NCI-H2227 treated with DMSO at 0.1 percent for 48 hours (cell line): ENCODE measurements at regions not wholly inside any gene's neighbourhood (a gene's known extent, or its start where the extent isn't known, plus 50 kb on each side); places are given as distances from the start of the nearest gene placed in this dataset.
A peak's percentile ranks its signal among the peaks of the same experiment; 100 is the strongest.

Experiments used
- DNase-seq: peaks from one replicate; lab custom pipeline; 2025; lab: John Stamatoyannopoulos, UW

DNA sequence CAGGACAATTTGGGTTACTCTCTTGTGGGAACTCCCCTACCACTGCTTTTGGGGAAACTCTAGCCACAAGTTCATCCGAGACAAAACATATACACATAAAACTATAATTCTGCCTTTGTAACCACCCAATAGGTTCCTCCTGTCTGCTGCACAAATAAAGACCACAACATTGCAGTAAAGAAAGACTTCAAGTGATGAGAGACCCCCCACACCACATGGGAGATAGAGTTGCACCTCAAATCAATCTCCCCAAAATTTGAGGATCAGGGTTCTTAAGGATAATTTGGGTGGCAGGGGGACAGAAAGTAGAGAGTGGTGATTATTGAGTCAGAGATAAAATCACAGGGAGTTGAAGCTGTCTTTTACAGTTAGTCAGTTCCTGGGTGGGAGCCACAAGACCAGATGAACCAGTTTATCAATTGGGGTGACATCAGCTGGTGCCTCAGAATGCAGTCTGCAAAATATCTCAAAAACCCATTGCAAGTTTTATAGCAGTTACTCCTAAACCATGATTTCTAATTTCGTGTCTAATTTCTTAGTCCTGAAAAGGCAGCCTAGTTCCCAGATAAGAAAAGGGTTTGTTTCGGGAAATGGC lies 1348.5 kb downstream of the PCDH9 start:
- no peak for DNase-seq

DNA sequence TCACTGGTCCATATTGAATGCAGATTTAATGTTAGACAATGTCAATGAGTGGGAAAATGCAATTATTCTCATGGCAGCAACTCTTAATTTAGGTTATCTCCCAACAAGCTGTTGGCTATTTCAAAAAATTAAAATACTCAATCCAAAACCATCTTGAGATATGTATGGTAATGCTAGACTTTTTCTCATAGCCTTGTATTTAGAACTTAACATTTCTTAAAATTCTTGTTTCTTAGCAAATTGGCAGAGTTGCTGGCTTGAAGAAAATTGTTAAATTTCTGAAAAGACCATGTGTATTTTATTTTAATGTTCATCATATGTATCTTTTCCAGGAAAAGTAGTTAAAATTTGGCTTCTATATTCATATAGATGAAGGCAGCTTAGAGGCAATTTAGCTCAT lies 1355.1 kb downstream of the PCDH9 start:
- DNase-seq: no peak

DNA sequence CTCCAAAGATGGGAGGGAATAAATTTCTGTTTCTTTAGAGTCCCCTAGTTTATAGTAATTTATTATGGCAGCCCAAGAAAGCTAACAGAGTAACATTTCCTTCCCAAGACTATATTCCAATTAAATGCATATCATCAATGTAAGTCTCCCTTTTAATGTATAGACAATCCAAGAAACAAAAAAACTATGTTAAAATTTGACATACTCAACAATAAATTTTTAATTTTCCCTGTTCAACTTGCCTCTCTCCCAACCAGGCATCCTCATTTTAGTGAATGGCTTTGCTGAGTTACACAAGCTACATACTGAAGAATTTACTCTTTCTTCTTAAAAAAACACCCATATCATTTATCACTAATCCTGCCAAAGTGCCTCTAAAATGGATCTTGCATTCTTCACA lies 1357.7 kb downstream of the PCDH9 start:
- DNase-seq: no peak

DNA sequence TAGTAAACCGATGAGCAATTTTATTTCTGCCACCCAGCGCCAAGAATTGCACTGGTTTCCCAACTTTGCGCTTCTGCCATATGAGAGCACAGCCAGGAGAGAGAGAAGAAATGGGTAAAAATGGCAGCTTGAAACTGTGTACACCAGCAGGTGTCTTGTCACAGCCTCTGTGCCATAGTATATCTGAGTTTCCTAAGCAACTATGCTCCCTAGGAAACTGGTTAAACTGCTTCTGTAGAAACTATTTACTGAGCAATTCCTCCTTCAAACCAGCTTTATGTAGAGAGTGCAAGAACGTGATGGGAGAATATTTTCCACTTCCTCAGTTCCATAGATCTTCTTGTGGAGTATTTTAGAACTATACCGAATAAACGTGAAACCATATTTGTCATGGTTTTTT lies 1361.3 kb downstream of the PCDH9 start:
- DNase-seq: no peak

DNA sequence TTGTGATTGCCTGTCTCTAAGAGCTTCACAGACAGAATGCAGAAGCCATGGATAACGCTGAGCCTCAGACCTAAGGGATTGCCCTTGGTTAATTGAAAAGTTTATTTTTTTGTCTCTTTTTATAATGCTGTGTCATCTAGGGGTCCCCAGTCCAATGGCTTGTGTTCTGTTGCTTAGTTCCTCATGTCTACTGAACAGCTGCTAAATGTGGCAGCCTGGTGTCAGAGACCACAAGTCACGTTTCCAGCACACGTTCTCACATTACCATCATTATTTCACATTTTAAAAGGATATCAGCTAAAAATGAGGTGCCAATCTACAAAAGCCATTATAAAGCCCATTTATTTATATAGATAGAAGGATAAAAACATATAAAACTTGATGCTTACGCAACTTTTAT lies 1362.0 kb downstream of the PCDH9 start:
- DNase-seq: no peak

DNA sequence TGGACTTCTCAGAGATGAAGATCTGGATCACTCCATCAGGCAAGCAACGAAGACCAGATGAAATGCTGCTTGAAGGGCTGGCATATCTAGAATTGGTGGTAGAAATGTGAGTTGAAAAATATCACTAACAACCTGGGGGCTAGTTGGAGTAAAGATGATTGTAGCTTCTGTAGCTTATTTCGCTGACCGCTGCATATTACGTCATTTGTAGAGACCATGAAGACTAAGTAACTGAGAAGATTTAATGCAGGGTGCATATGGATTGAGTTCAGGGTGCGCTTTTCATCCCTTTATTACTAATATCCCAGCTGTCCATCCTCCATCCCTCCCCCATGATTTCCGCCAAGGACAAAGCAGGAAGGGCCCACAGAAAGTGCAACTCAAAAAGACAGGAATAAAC lies 1364.0 kb downstream of the PCDH9 start:
- no peak for DNase-seq

DNA sequence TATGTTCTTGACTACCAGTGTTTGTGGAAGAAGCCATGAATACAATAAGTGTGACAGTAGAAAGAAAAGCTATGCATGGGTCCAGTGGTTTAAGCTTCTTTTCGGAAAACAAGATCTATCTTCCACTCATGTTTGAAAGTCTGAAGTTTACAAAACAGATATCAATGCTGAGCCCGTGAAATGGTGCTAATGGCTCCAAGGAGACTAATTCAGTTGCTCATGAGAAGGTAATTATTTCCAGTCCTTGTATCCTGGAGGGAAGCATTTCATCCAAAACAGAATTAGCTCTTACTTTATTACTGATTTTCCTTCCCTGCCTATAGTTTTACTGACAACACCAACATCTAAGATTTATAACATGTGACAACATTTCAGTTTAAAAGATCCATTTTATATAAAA lies 1364.9 kb downstream of the PCDH9 start:
- DNase-seq: no peak

DNA sequence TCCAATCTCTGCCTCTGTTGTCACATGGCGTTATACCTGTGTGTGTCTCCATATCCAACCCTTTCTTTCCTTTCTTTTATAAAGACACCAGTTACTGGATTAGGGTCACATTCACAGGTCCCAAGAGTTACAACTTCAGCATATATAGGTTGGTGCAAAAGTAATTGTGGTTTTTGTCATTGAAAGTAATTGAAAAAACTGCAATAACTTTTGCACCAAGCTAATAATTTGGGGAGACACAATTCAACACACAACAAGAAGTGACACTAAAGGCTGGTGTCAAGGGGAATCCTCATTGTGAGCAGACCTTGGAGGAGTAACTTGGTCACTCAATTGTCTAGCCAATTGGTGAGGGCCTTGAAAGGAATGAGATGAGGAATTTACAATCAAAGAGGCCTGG lies 1366.1 kb downstream of the PCDH9 start:
- no peak for DNase-seq

DNA sequence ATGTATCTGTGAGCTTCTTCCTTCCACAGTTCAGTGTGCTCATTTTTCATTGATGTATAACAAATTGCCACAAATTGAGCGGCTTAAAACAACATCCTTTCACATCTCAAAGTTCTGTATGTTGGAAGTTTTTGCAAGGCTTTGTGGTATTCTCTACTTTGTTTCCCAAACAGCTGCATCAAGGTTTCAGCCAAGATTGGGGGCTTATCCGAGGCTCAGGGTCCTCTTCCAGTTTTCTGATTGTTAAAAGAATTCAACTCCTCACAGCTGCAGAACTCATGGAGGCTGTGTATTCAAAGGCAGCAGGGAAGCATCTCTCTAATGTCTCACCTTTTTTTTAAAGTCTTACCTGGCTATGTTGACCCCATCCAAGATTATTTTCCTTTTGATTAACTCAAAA lies 1369.8 kb downstream of the PCDH9 start:
- no peak for DNase-seq

DNA sequence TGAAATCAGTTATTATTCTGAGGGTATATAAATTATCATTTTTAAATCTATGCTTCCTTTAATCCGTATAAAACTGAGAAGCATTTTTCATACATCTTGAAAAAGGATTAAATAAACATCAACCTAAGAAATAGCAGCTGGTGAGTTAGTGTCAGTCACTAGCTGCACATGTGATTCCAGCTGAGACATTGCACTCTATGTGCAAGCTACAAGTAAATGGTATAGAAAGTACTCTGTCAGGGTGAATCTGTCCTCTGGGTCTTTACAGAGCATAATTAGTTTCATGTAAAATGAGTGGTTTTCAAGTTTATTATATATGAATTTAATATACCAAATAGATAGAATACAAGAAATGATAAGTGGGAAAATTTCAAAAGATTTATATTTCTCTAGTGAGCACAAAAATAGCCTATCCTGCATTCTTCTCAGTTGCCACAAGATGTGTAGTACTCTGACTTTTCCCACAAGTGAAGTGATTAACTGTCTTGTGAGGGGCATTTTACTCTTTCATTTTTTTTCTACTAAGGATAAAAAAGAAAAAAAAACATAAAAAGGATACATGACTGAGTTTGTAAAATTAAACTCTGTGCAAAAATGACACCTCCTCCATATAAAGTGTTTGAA lies 1372.1 kb downstream of the PCDH9 start:
- DNase-seq: no peak

DNA sequence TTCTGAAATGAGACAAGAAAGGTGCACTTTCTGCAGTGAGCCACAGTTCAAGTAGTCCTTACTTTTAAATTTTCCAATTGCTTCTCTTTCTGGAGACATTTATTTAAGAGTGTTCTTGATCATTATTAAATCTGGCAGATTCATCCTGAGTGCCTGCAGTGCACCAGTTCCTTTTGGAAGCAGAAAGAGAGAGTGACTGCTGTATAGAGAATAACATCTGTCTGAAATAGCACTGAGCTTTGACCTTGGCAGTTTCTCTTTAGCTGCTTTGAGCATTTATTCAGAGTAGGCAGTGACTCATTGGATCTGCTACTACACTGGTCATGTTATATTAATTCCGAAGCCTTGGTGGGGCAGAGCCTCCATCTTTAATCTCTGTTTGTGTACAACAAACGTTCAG lies 1373.7 kb downstream of the PCDH9 start:
- DNase-seq: peak; percentile 10

DNA sequence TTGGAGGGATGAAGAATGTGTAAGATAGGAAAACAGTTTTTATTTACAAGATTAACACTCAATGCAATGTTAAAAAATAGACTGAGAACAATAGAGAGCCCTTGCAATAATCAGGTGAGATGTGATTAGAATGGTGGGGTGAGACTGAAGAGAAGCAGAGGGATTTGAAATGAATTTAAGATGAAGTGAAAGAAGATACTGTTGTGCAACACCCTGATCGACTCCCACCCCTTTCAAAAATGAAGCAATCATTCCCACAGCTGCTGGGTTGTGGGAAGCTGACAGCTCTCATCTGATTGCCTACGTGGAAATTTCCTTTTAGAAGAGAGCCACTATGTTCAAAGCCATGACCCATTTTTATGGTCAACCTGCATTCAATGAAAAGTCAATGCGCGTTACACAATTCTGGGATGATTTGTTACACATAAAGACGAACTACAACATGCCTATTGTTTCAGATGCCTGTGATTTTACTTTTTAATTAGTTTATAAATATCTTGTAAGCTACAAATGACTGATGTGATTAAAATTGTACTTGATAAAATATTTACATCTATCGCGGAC lies 1374.8 kb downstream of the PCDH9 start:
- no peak for DNase-seq

DNA sequence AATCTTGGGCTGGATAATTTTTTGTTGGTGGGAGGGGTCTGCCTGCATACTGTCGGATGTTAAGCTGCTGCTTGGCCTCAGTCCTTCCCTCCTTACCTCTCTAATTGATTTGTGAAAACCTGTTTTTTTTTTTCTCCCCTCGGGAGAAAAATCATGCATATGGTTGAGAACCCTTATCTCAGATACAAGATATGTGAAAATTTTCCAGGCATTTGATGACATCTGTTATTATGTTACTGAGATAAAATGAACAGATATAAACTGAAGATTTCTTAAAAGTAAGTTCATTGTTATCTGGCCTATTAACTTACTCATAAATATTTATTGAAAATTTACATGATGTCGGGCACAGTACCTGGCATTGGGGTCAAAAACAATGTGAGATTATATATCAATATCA lies 1375.7 kb downstream of the PCDH9 start:
- no peak for DNase-seq

DNA sequence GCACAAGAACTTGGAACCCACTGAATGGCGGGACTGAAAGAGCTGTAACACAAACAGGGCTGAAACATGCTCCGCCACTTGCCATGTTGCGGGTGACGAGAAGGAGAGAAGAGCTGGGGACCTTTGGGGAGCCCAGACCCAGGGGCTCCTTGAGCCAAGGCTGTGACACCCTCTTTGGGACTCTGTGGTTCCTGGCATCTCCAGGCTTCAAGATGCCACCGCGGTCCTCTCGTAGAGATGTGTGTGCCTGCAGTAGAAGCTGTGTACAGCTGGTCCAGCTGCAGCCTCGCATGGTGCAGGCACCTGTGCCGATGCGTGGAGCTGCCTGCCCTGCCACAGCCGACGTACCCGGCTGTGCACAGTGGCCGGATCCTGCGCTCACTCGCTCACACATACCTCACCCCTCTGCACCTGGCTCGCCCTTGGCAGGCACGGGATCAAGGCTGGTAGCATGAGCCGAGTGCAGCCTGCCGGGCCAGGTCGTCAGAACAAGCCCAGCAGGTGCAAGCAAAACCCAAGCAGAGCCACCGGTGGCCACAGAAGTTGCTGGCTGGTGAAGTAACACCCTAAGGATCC lies 1385.8 kb downstream of the PCDH9 start:
- no peak for DNase-seq

DNA sequence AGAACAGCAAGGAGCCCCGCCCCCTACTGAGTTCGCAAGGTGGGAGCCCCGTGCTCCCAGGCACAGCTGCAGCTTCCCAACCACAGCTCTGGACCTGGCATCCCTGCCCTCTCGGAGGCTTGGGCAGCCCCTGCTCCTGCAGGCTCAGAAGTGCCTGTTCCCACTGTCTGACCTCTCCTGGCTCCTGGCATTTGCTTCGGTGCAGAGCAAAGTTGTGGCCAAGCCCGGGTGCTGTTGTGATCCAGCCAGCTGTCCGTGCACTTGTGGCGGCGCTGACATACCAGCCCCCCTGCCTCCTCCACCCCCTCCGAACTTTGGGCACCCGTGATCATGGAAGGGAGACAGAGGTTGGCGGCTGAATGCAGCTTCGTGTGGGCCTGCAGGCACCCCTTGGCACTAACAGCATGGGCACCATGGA lies 1386.8 kb downstream of the PCDH9 start:
- no peak for DNase-seq

DNA sequence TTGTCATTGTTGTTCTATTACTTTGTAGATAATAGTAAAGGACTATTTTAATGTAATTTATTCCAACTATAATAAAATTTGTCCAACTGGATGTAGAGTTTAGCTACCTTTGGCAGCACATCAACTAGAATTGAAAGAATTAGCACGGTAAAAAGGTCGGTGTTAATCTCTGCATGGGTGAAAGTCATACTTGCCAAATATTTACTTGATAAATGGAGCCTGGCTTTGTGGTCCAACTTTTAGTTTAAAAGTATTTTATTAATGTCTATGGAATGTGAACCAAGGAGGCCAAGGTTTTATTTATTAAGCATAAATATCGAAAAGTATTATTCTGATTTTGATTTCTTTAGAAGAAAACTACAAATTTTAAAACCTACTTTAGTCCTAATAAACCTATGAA lies 1389.0 kb downstream of the PCDH9 start:
- DNase-seq: no peak

DNA sequence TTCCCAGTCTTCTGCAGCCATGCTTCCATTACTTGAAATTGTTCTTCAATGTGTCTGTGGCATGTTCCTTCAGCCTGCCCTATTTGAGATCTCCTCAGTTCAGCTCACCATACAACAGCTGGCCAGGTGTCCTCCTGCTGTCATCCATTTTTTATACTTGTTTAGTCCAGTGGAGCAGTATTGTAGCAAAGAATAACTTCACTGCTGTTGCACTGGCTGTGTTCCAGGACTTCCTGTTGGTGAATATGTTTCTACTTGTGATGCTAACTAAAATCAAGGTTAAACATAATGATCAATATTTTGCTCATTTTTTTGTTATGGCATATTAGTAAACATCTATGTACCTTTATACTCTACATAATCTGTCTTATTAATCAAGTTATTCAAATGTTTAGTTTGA lies 1394.1 kb downstream of the PCDH9 start:
- no peak for DNase-seq

DNA sequence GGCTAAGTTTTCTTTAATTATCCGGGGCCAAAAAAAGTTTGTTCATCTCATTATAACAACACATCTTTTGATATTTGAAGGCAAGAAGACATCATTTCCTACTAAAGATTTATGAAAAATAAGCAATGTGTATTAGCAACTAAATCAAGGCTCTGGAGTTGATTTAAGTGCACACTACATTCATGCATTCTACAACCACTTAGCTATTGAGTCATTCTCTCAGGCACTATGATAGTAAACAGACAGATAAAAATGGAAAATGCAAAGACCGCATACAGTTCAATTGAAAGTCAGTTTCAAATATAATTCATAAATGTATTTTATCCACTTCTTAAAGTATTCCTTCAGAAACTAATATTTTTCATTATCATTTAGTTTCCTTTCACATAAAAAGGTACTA lies 1395.2 kb downstream of the PCDH9 start:
- DNase-seq: no peak

DNA sequence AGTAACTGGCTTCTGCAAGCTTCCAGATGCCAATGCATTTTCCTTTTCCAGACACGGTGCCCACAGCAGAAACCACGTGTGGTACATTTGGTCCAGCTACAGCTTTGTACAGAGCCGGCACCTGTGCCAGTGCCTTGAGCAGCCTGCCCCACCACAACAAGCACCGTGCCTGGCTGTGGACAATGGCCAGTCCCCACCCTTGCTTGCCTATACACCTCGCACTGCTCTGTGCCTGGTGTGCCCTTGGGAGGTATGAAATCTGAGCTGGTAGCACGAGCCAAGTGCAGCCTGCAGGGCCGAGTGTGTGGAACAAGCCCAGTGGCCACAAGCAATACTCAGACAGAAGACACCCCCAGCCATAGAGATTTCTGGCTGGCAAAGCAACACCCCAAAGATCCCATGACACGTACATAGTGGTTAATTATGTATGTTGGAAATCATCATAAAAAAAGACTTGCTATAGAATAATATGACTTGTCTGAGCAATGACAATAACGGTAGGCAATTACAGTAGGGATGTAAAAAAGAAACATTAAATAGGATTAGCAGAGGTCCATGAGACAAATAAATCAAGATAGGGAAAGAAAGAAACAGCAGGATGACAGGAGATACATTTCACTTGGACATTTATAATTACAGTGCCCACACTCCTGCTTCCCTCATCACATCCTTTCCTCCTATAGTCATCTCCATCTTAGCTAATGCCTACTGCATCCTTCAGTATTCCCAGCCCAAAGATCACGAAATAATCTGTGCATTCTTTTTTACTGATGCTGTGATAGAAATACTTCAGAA lies 1399.5 kb downstream of the PCDH9 start:
- peak; percentile 32 for DNase-seq

DNA sequence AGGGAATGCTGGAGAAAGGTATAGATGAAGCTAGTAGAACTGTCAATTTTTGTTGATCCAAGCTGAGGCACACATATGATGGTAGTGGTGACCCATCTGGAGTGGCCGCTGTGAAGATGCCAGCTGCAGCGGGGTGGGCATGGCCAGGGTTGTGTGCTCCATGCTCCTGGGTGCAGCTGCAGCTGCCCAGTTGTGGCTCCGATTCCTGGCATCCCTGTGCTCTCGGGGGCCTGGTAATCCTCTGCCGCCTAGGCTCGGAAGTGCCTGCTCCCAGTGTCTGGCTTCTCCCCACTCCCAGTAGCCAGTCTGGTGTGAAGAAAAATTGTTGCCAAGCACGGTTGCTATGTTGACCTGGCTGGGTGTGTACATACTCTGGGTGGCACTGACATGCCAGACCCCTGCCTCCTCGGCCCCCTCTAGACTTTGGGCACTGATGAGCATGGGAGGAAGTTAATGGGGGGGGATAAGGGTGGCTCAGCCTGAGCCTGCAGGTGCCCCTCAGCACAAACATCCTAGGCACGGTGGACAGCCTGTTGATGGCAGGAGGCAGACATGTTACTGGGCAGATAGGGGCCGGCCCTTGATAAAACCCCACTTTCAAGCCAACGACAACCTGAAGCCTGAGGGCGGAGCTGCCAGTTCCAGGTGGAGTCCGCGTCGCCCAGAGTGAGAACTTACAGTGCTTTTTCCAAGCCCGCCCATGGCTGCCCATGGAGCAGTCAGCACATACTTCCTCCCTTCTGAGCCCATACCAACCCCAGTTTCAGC lies 1400.7 kb downstream of the PCDH9 start:
- DNase-seq: no peak

DNA sequence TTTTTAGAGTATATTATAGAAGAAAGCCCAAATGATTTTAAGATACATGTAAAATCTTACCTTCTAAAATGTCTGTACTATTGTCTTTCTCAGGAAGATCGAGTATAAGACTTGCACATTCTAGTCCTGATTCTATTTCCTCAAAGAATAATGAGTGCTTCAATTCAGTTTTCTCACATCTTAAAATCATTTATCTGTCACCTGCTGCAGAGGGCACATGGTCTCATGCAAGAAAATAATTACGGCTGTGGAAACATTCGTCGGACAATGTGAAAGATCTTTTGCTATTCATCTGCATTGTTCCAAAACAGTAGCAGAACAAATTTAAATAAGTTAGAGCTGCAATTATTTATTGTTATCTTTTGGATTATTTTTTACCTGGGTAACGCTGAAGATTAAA lies 1403.5 kb downstream of the PCDH9 start:
- no peak for DNase-seq

DNA sequence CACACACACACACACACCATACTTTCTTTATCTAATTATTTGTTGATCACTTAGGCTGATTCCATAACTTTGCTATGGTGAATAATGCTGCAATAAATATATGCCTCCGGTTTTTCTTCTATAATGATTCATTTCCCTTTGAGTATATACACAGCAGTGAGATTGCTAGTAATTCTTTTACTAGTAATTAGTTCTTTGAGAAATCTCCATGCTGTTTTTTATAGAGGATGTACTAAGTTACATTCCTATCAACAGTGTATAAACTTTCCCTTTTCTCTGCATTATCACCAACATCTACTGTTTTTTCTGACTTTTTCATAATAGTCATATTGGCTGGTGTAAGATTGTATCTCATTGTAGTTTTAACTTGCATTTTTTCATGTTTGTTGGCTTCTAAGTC lies 1405.1 kb downstream of the PCDH9 start:
- DNase-seq: no peak
